Stimulated activated CD8-positive, alpha-beta memory T cell treated with anti-CD3 and anti-CD28 coated beads, Interleukin-7, amount 100 ng/mL, for 24 hours (primary cell): ENCODE measurements at regions not wholly inside any gene's neighbourhood (a gene's known extent, or its start where the extent isn't known, plus 50 kb on each side); places are given as distances from the start of the nearest gene placed in this dataset.

Experiments used
- DNase-seq: peaks from one replicate; pipeline ENCODE4 v3.0.0-alpha.2; 2020; ENCODE audit warnings: low read depth

- no peak for DNase-seq
Observed at GRCh38 chr7:15916681-15917380, 230.3 kb upstream of the MEOX2 start.

- DNase-seq: no peak
Observed at GRCh38 chr7:15915686-15916293, 229.3 kb upstream of the MEOX2 start.

- no peak for DNase-seq
Observed at GRCh38 chr7:15914611-15915010, 228.1 kb upstream of the MEOX2 start.

GRCh38 chr7:15906436-15906835 is 220.0 kb upstream of the MEOX2 start:
- DNase-seq: no peak

- no peak for DNase-seq
Observed at GRCh38 chr7:15905251-15906040, 219.0 kb upstream of the MEOX2 start.

- DNase-seq: no peak
Observed at GRCh38 chr7:15891151-15891881, 204.8 kb upstream of the MEOX2 start.

- no peak for DNase-seq
Observed at GRCh38 chr7:15889507-15889906, 203.0 kb upstream of the MEOX2 start.

GRCh38 chr7:15888090-15888489 is 201.6 kb upstream of the MEOX2 start:
- no peak for DNase-seq

- DNase-seq: no peak
Observed at GRCh38 chr7:15886626-15887025, 200.1 kb upstream of the MEOX2 start.

GRCh38 chr7:15885678-15886077 is 199.2 kb upstream of the MEOX2 start:
- DNase-seq: no peak

- no peak for DNase-seq
Observed at GRCh38 chr7:15874774-15875173, 188.3 kb upstream of the MEOX2 start.

GRCh38 chr7:15870347-15870746 is 183.9 kb upstream of the MEOX2 start:
- DNase-seq: no peak

GRCh38 chr7:15867441-15867840 is 181.0 kb upstream of the MEOX2 start:
- no peak for DNase-seq

GRCh38 chr7:15866753-15867152 is 180.3 kb upstream of the MEOX2 start:
- no peak for DNase-seq

- no peak for DNase-seq
Observed at GRCh38 chr7:15864626-15864991, 178.1 kb upstream of the MEOX2 start.

- no peak for DNase-seq
Observed at GRCh38 chr7:15863951-15864625, 177.6 kb upstream of the MEOX2 start.

- DNase-seq: no peak
Observed at GRCh38 chr7:15862781-15863165, 176.3 kb upstream of the MEOX2 start.

- DNase-seq: no peak
Observed at GRCh38 chr7:15862016-15862780, 175.7 kb upstream of the MEOX2 start.

- no peak for DNase-seq
Observed at GRCh38 chr7:15860264-15860949, 173.9 kb upstream of the MEOX2 start.

- no peak for DNase-seq
Observed at GRCh38 chr7:15857026-15857425, 170.5 kb upstream of the MEOX2 start.

- DNase-seq: no peak
Observed at GRCh38 chr7:15856311-15856710, 169.8 kb upstream of the MEOX2 start.
